HG02852 (cell line): ENCODE measurements at regions not wholly inside any gene's neighbourhood (a gene's known extent, or its start where the extent isn't known, plus 50 kb on each side); places are given as distances from the start of the nearest gene placed in this dataset.
"Not testable (repeated sequence)": the region's sequence is repeated elsewhere in the genome, so short reads cannot be mapped to it uniquely, and the experiment has no call there.

Experiments
- ATAC-seq: cut with Tn5 transposase; IDR thresholded peaks from one replicate; pipeline ENCODE4 v1.9.1; 2021; ENCODE audit warnings: mild to moderate bottlenecking, moderate library complexity; ENCODE audit not compliant: unreplicated experiment

DNA sequence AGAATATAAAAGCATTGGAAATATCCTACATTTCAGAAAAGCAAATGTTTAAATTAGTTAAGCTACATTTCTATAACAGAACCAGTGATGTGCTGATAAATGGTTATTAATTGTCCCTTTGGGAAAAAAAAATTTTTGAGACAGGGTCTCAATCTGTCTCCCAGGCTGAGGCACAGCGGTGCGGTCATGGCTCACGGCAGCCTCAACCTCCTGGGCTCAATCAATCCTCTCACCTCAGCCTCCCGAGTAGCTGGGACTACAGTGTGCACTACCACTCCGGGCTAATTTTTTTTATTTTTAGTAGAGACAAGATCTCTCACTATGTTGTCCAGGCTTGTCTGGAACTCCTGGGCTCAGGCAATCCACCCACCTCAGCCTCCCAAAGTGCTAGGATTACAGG is 194.8 kb upstream of the SALL3 start:
- no peak for ATAC-seq

DNA sequence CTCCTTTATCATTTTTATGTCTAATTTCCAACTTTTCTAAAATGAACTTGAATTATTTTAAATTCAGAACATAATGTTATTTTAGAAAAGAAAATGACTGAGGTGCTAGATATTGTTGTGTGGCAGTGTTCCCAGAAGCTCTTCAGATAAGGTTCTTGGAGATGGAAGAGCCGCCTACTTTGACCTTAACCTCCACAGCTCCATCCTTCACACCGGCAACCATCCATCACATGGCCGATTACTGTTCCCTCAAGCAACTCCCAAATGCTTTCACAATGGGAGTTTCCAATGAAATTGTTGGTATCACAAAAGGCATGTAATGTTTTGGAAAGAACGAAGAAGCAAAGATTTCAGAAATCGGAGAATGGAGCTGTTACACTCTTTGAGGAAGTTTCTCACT is 193.9 kb upstream of the SALL3 start:
- ATAC-seq = no peak

DNA sequence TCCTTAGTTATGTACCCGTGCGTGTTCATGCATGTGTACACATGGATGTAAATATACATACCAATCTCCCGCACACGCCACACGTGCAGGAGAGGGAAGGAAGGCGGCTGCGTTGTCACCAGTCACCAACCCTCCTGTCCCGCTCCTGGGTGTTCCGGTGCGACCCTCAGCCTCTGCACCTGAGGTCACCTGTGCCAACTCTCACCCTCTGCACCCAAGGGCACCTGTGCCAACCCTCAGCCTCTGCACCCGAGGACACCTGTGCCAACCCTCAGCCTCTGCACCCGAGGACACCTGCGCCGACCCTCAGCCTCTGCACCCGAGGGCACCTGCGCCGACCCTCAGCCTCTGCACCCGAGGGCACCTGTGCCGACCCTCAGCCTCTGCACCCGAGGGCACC is 192.8 kb upstream of the SALL3 start:
- ATAC-seq = no peak

DNA sequence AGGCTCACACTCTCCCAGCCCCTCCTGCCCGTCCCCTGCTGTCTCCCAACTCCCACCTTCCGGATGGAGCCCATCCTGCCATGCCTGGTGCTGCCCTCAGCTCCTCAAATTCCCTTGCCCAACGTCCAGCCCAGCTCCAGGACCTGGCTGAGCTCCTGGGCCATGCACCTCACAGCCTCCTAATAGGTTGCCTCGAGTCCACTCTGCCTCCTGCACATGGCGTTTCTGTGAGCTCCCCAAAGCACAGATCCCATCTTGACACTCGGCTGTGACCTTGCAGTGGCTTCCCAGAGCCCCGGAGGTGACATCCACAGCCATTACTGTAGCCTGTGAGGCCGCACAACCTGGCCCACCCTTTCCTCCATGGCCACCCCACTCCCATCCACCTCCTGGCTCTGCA is 191.9 kb upstream of the SALL3 start:
- ATAC-seq = no peak

DNA sequence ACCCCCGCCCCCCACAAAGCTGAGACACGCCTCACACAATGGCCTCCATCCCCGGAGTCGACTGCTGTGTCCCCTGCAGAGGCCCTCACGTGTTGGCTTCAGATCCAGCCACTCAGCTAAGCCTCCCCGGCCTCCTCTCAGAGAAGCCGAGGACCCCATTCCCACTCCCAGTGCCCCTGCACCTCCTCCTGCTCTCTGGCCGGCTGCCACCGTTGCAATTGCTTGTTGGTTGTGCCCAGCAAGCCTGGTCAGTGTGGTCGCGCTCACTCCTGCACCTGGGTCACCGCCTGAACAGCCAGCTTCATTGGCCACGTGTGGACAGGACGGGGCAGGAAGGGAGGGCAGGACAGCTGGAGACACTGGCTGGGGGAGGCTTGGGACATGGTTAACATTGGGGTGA is 191.5 kb upstream of the SALL3 start:
- ATAC-seq = no peak

DNA sequence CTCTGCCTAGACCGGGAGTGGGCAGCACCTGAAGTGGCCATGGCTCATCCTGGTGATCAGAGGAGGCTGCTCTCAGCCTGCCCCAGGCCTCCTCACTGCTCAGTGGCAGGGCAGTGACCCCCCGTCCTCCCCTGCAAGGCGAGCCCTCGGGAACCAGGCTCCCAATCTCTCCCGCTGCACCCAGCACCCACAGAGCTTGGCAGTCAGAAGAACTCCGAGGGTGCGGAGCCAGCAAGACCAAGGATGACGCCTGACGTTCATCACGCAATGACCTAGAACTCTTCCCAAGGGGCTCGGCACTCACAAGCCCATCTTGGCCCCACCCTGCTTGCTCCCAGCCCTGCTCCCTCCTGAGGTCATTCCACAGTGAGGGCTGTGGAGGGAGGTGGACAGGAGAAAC is 189.8 kb upstream of the SALL3 start:
- no peak for ATAC-seq

DNA sequence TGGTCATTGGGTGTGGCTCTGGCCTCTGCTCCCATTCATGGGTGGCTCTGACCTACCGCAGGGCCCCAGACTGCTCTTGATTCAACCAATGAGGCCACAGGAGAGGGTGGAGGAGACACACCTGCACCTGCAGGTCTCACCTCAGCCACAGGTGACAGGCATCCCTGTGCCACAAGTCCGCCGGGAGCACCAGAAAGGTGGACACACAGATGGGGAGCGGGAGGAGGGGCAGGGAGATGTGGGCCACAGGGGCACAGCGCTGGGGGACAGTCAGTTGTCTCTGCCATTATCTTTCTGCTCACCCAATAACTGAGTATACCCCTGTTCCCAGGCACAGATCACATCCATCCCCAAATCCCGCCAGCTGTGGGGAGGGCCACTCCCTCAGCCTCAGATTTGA is 189.1 kb upstream of the SALL3 start:
- no peak for ATAC-seq

DNA sequence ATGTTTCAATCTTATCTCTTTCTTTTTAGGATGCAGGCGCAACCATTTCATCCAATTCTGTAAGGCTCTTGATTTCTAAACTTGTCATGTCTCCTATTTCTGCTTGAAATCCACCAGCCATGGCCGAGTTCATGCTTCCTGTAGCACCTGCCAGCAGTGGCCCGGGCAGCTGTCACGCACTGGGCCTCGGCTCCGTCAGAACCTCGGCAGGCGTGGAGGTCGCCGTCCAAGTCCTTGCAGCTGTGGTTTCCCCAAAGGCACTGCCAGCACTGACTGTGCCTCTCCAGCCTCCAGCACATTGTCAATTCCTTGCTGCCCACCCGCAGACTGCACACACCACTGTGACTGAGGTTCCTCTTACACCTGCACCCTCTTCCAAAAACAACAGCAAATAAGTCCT is 188.7 kb upstream of the SALL3 start:
- no peak for ATAC-seq

DNA sequence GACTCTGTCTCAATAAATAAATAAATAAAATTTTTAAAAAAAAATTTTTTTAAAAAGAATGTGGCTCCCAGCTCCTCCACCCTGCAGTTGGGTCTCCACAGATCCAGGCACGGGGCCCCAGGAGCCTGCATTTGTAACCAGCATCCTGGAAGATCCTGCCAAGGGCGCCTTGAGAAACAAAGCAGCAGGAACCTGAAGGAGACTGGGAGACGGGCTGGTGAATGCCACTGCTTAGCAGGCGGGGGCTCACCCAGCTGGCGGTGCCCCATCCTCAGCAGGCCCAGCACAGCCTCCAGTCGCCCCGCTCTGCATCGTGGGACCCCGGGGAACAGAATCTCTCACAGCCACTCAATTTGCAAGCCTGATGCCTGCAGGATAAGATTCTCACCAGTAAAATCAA is 187.5 kb upstream of the SALL3 start:
- ATAC-seq = no peak

DNA sequence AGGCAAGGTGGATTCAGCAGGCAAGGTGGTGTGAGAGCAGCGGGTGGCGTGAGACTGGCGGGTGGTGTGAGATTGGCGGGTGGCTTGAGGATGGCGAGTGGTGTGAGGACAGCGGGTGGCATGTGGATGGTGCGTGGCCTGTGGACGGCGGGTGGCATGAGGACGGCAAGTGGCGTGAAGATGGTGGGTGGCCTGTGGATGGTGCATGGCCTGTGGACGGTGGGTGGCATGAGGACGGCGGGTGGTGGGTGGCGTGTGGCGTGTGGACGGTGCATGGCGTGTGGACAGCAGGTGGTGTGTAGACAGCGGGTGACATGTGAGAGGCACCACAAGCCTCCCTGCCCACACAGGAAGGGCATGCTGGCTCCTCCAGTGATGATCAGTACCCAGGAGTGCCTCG is 186.9 kb upstream of the SALL3 start:
- no peak for ATAC-seq

DNA sequence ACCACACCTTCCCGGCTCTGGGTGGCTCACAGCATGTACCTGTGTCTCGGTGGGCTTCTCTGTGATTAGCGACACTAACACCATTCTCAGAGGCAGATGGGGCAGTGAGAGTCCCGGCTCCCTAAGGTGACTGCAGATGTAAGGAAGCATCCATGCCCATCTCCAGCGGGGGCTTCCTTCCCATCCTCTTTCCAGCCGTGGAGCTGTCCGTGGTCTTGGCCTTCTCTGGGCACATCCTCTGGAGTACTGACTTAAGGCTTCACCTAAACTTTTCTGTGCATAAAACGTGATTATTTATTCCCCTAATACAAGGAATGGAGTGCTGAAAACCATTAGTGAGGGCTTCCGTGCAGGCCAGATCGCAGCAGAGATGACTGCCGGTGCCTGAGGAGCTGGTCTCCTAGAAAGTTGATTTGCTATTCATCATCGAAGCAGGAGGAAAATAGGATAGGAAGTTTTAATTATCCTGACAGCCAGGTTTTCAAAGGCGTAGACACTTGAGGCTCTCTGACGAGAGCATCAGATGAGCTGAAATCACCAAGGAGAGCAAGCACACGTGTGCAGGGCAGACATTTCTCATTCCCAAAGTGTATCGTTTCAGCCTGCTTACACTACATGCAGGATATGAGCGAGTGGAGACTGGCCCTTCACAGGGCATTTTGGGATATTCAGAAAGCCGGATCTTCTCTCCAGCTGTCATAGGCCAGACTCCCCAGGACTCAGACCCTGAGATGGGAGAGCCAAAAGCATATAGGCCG is 186.1 kb upstream of the SALL3 start:
- no peak for ATAC-seq

DNA sequence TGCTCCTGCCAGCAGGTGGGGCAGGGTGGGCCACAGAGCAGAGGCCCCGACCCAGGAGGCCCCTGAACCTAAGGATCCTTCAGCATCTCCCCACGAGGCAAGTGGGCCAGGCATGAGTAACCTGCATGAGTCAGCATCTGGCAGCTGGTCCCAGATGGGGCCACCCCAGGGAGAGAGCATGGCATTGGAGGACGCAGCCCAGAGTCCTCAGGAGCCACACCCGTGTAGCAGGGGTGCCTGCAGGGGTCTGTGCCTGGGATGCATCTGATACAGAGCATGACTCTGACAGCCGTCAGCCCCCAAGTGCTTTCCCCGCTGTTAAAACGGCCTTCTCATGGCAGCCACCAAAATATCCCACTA is 185.6 kb upstream of the SALL3 start:
- no peak for ATAC-seq

DNA sequence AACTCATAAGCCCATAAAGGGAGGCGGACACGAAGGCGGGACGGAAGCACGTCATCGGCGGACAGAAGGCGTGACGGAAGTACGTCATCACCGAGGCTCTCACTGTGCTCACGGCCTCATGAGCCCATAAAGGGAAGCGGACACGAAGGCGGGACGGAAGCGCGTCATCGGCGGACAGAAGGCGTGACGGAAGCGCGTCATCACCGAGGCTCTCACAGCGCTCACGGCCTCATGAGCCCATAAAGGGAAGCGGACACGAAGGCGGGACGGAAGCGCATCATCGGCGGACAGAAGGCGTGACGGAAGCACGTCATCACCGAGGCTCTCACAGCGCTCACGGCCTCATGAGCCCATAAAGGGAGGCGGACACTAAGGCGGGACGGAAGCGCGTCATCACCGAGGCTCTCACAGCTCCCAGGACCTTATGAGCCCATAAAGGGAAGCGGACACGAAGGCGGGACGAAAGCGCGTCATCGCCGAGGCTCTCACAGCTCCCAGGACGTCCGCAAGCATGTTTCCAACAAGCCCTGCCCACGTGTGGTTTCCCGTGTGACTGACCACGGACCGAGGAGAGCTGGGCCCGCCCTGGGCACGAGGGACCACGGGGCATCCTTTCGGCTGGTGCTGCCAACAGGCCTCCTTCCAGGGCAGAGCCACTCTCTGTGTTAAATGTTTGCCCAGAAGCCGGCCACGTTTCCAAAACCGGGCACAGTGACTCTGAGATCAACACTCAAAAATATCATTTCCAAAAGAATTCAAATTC is 182.7 kb upstream of the SALL3 start:
- ATAC-seq = no peak

DNA sequence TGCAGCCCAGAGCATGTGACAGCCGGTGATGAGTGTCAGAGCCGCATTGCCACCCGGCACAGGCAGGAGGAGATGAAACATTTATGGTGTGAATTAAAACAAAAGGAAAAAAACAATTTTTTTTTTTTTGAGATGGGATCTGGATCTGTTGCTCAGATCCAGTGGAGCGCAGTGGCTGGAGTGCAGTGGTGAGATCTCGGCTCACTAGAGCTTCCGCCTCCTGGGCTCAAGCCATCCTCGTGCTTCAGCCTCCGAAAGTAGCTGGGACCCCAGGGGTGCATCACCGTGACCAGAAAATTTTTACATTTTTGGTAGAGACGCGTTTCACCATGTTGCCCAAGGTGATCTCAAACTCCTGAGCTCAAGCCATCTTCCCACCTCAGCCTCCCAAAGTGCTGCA is 182.1 kb upstream of the SALL3 start:
- no peak for ATAC-seq

DNA sequence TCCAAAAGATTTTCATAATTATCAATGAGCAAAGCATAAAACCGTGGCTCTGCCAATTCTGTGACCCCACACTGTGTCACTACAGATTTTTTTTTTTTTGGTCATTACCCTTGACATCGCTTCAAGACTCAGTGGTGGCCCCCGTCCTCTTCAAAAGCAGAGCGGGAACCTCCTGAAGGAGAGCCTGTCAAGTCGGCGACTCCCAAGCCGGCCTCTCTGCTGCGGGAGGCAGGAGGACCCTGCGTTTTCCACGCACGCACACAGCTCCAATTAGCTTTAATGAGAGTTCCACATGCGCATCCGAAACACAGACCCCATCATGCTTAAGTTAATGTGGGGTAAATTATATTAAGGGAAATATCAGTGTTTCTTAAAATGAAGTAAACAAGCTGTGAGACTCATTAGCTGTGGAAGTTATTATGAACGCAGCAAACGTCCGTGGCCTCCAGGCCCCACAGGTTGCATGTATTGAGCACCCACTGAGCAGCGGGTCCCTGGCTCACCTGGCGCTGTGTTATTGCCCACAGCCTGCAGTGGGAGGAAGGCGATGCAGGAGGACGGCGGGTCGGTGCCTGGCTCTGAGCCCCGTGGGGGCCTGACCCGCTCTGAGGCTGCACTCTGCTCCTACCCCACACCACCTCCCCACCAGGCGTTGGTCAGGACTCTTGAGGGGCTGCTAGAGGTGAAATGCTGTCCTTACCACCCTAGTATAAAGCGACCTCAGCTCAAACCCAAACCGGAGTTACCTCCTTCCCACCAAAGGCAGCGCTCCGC is 181.0 kb upstream of the SALL3 start:
- ATAC-seq = no peak

DNA sequence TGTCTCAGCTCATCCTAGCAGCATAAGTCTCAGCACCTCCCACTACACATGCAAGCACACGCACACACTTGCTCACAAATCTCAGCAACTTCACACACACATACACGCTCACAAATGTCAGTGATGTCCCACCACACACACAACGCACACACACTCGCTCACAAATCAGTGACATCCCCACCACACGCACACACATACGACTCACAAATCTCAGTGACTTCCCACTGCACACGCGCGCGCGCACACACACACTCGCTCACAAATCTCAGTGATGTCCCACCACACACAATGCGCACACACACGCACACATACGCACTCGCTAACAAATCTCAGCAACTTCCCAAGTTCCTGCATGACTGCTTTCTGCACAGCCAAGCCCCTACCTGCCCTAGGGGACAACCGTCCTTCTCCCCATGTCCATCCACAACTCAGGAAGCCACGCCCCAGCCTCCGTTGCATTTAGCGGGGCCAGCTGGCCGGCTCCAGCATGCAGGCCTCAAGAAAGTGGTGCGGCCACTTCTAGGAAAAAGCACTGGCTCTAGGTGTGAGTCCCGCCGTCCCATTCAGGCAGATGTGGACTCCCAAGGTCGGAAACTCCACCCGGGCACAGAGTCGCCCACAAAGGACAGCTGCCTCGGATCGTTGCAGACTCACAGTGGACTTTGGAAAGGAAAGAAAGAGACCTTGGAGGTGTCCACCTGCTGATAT is 180.1 kb upstream of the SALL3 start:
- no peak for ATAC-seq

DNA sequence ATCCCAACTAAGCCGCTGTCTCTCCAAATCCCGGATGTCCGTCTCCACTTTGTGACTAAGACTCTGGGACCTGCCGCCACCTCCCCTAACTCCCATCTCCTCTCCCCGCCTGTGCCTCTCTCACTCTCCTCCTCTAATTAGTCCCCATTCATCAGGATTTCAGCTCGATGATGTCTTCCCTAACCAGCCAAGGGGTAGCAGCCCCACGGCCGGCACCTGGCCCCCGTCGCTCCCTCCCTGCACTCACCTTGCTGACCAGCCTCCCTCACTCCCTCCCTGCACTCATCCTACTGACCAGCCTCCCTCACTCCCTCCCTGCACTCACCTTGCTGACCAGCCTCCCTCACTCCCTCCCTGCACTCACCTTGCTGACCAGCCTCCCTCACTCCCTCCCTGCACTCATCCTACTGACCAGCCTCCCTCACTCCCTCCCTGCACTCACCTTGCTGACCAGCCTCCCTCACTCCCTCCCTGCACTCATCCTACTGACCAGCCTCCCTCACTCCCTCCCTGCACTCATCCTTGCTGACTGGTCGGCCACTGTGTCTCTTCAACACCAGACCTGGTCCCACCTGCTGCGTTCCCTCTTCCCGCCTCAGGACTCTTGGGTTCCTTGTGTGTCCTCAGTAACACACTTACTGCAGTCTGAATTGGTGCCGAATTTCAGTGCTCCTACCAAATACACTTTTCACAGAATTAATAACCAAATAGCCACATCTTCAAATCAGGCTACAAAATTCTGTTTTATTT is 179.3 kb upstream of the SALL3 start:
- not testable (repeated sequence) for ATAC-seq

DNA sequence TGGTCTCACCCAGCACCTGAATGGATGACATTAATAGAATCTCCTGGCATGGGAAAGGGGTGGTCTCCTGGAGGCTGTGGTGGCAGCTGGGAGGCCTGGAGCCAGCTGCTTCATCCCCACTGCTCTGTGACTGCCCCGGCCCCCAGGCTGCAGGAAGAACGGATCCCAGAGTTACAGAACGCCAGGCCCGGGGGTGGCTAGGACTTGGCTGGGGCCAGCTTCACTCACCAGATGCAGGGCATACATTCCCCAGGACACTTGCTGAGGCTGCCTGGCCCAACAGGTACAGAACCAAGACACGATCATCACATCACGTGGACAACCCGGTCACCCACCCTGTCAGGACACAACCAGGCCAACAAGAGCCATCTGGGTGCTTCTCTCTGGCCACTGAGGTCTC is 178.6 kb upstream of the SALL3 start:
- no peak for ATAC-seq

DNA sequence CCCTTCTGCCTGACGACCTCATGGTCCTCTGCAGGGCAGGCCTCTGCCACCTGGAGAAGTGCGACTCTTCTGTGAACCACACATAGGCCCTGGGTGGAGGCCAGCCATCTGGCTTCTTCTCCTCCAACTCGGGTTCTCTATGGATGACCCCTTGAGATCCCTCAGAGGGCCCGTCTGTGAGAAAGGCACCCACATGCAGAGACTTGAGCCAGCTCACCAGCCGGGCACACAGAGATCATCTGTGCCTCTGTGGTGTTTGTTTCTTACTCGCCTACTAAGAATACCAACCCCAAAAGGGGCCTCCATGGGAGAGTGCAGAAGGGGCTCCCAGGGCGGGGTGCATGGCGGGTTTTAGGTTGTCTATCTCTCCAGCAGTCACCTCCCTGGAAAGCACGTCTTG is 176.5 kb upstream of the SALL3 start:
- no peak for ATAC-seq

DNA sequence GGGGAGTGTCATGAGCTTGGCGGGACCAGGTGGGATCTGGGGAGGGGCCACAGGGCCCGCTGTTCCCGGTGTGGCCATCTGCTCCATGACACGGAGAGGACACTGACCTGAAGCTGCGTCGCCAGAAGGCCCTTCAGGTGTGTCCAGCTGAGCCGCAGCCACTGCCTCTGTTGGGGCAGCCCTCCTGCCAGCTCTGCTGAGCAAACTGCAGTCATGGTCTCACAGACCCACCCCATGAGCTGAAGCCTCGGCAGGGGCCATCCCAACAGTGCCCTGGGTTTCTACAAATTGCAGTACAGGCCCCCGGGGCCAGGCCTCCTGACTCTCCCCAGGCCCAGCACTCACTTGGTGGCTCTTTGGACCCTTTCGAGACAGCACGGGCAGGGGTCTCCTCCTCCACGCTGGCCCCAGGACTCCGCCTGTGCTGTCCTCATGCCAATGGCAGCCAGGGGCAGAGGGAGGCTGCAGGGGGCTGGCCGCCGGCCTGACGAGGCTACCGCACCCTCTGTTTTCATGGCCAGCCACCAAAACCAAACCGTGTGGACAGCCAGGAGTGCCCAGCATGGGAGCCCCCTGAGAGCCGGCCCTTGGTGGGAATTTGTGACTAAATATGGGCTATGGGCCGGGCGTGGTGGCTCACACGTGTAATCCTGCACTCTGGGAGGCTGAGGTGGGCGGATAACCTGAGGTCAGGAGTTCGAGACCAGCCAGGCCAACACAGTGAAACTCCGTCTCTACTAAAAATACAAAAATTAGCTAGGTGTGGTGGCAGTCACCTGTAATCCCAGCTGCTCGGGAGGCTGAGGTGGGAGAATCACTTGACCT is 175.2 kb upstream of the SALL3 start:
- no peak for ATAC-seq
